HG03460 (cell line): ENCODE measurements at regions not wholly inside any gene's neighbourhood (a gene's known extent, or its start where the extent isn't known, plus 50 kb on each side); places are given as distances from the start of the nearest gene placed in this dataset.

Experiments used
- ATAC-seq: cut with Tn5 transposase; IDR thresholded peaks from one replicate; pipeline ENCODE4 v1.9.1; 2021; ENCODE audit not compliant: unreplicated experiment

GRCh38 chr16:52597772-52598483 lies 51.0 kb upstream of the TOX3 start:
- no peak for ATAC-seq

GRCh38 chr16:52597073-52597771 lies 50.3 kb upstream of the TOX3 start:
- ATAC-seq: no peak
